AG09319 (cell line): ENCODE measurements at regions not wholly inside any gene's neighbourhood (a gene's known extent, or its start where the extent isn't known, plus 50 kb on each side); places are given as distances from the start of the nearest gene placed in this dataset.

Experiments used
- DNase-seq: peaks from one replicate; pipeline ENCODE4 v3.0.0-alpha.2; 2010; ENCODE audit warnings: low read depth; ENCODE audit errors: extremely low read depth
- TF ChIP-seq, protein P1 (sequence below): IDR thresholded peaks from 2 replicates; pipeline ENCODE4 v1.5.1; 2011; ENCODE audit warnings: low read depth, mild to moderate bottlenecking, inconsistent platforms, low read length, moderate library complexity

DNA sequence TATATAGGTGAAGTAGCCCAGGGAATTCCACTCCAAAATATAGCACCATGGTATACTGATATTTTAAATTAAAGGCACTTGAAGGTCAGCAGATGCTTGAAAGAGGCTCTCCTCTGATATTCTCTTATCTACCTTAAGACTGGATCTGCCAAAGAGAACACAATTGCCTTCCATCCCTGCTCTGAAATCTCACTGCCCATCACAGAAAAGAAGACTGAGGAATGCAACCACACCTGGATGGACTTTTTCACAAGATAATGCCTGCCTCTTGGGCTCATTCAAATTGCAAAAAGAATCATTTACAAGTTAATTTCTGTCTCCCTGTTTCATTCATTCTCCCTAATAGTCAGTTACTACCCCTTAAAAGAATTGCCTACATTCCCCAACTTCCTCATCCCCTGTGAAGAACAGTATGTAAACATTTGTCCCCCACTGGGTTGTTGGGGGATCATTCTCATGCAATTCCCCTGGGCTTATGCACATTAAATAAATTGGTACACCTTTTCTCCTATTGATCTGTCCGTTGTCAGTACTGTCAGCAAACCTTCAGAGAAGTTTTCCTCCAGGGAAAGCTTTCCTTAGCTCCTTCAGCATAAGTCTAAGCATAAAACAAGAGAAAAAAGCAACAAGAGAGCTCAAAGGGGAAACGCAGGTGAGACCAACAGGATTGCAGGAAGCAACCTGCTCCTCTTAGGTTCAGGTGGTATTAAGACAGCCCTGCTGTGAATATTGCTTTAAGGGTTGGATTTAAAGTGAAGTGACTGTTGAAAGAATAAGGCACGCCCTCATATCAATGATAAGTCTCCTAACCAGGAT lies 171.4 kb upstream of the SLC30A5 start:
- DNase-seq: no peak

DNA sequence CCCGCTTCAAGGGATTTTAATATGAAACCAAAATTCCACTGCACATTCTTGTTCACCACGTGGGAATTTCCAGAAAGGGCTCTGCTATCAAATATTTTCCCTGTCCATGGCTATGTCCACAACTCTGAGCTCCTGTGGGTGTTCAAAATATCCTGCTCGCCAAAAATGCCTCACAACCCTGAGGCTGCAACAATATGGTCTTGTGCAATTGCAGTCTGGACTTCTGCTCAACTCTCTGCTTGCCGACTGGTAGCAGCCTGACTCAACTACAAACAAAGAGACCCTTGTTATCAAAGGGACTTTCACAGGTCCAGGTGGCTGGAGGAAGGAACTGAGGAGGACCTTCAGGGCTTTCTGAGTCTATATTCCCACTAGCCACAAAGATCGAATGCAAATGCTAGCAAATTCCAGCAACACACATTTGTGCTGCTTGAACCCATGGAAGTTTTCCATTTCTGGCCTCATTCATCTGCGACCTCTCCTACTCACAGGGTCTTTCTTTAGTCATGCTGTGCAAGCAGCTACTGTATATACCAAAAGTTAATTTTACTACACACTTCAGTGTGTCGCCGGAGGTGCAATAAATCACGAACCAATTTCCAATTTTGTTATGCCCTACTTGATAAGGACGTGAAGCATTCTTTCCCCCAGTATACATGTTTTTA lies 169.2 kb upstream of the SLC30A5 start:
- TF ChIP-seq, protein P1, sequence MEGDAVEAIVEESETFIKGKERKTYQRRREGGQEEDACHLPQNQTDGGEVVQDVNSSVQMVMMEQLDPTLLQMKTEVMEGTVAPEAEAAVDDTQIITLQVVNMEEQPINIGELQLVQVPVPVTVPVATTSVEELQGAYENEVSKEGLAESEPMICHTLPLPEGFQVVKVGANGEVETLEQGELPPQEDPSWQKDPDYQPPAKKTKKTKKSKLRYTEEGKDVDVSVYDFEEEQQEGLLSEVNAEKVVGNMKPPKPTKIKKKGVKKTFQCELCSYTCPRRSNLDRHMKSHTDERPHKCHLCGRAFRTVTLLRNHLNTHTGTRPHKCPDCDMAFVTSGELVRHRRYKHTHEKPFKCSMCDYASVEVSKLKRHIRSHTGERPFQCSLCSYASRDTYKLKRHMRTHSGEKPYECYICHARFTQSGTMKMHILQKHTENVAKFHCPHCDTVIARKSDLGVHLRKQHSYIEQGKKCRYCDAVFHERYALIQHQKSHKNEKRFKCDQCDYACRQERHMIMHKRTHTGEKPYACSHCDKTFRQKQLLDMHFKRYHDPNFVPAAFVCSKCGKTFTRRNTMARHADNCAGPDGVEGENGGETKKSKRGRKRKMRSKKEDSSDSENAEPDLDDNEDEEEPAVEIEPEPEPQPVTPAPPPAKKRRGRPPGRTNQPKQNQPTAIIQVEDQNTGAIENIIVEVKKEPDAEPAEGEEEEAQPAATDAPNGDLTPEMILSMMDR: no peak
- DNase-seq: peak; percentile 18

More for the DNA sequence above, 171.4 kb upstream of the SLC30A5 start:
- TF ChIP-seq, protein P1: no peak

DNA sequence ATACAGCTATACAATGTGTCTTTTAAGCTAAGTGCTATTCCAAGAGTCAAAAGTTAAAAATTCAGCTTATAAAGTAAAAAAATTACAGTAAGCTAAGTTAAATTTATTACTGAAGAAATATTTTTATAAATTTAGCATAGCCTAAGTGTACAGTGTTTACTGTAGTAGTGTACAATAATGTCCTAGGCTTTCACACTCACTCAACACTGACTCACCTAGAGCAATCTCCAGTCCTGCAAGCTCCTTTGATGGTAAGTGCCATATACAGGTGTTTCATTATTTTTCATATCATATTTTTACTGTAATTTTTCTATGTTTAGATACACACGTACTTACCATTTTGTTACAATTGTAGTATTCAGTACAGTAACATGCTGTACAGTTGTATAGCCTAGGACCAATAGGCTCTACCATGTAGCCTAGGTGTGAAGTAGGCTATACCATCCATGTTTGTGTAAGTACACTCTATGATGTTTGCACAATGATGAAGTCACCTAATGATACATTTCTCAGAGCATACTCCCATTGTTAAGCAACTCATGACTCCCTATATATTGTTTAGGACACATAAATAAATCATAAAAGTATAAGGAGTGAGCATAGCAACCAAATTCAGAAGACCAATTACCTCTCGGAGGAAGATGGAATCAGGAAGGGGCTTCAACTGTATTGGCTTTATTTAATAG lies 165.1 kb upstream of the SLC30A5 start:
- TF ChIP-seq, protein P1: no peak
- DNase-seq: no peak

DNA sequence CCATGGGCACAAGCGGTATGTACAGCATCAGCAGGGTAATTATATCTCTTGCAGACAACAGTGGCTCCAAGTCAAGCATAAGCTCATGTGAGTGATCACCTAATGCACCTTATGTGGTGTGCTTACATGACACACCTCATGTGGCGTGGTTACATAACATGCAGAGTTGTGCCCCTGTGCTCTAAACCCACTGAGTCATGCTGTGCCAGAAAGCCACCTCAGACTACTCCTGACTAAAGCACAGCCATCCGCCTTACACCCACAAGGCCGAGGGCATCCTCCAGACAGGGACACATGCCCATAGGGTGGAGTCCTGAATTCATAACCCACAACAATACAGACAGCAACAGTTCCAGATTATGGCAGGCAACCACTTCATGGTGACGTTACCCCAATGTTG lies 163.7 kb upstream of the SLC30A5 start:
- TF ChIP-seq, protein P1: no peak
- DNase-seq: no peak

DNA sequence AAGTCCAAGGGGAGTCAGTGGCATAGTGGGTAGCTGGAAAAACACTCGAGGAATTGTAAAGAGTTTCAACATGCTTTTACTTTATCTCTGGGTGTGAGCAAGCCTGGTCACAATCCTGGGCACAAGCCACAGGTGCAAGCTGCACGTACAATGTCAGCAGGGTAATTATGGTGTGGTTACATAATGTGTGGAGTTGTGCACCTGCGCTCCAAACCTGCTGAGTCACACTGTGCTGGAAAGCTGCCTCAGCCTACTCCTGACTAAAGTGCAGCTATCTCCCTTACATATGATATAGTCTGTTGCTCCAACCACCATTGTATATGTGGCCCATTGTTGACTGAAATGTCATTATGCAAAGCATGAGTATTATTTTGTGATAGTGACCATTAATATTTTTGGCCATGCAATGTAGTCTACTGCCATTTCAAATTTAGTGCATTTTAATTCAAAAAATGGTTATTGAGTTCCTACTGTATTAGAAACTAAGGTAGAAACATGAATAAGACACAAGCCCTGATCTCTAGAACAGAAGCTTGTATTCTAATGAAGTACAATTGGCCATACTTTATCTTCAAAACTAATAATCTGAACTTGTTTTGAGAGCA lies 160.9 kb upstream of the SLC30A5 start:
- TF ChIP-seq, protein P1: no peak
- no peak for DNase-seq

DNA sequence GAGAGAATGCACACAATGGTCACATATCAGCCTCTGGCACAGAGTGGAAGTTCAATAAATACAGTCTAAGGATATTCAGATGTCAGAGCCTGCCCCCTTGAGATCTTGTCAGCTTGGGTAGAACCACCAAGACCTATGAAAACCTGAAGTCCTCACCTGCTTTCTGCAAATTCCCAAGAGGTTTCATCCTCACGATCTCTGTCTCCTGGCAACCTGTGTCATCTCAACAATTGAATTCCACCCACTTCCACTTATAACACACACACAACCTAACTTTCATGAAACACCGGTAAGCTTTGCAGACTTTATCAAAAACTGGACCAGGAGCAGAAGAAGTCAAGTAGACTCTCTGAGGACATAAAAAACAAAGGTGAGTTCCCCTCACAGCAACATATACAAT lies 151.6 kb upstream of the SLC30A5 start:
- DNase-seq: no peak
- TF ChIP-seq, protein P1: no peak

DNA sequence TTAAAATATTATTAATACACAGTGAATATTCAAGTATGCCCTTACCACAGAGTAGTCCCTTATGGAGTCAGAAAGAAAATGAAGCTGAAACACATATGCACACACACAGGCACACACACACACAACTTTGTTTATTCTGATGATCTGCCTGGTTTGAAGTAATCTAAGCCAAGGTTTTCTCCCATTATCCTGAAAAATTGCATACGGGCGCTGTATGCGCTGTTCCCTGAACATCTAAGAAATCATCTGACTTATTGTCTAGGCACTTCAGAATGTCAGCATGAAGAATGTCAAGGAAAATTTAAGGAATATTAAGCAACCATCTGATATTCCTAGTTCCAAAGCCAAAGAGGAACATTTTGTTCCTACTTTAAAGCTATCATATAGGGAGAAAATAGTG lies 147.1 kb upstream of the SLC30A5 start:
- TF ChIP-seq, protein P1: no peak
- no peak for DNase-seq
